Ovary (tissue), 7 donors: ENCODE measurements at regions not wholly inside any gene's neighbourhood (a gene's known extent, or its start where the extent isn't known, plus 50 kb on each side); places are given as distances from the start of the nearest gene placed in this dataset. TPM values are rescaled to one million over a fixed set of nuclear protein-coding genes. Genes with fewer than 3 reads are reported as not detected.
"Not testable (repeated sequence)": the region's sequence is repeated elsewhere in the genome, so short reads cannot be mapped to it uniquely, and the experiment has no call there.

Experiments
- DNase-seq, 5 donors: peaks; one replicate each; pipeline ENCODE4 v3.0.0-alpha.2; 2019 to 2020
- H3K27ac ChIP-seq, 2 donors: fragments of 200-600 bp; one replicate each; pipeline versions ENCODE4 v1.5.1 to v1.8.0; 2019 to 2022
- H3K27me3 ChIP-seq: fragments of 200-600 bp; one replicate; pipeline ENCODE4 v1.8.0; 2022
- H3K36me3 ChIP-seq: fragments of 200-600 bp; sonication (generic); one replicate; pipeline ENCODE4 v1.5.1; 2019
- H3K4me1 ChIP-seq: one replicate; pipeline ENCODE4 v1.8.1; 2013; ENCODE audit warnings: mild to moderate bottlenecking, moderate library complexity; ENCODE audit not compliant: insufficient read depth
- H3K4me3 ChIP-seq: fragments of 200-600 bp; sonication (generic); one replicate; pipeline ENCODE4 v1.5.1; 2017
- H3K9me3 ChIP-seq, 2 donors: fragments of 200-600 bp in 1 of 2; sonication (generic) in 1 of 2; one replicate each; pipeline versions ENCODE4 v1.5.1 to v1.8.1; 2013 to 2019; ENCODE audit warnings: mild to moderate bottlenecking in 1 of 2, moderate library complexity in 1 of 2
- EP300 ChIP-seq: sonication (generic); formaldehyde crosslinking; IDR thresholded peaks from one replicate; pipeline ENCODE4 v1.6.1; 2017; ENCODE audit warnings: antibody characterized with exemption
- POLR2A ChIP-seq: fragments of 450-650 bp; IDR thresholded peaks from one replicate; pipeline ENCODE4 v1.6.1; 2017; ENCODE audit warnings: antibody characterized with exemption, mild to moderate bottlenecking, moderate library complexity
- WGBS, 3 donors: extraction: QIAGEN DNeasy Blood & Tissue Kit in 1 of 3; methylation state at CpG; one replicate each; pipeline versions ENCODE4 v1.1.5 to v1.1.7; 2013 to 2017; 5-methylcytosine and 5-hydroxymethylcytosine counted together
- intact Hi-C, 4 donors: fragments of 100-400 bp; cut with DNase I; formaldehyde crosslinking; loops; one replicate each; pipeline versions ENCODE4 v1.11.0 to v1.15.1; 2022 to 2023
- small RNA-seq: library from RNA; depleted of rRNA; stranded (forward); fragments of <200 nt; gene quantifications from one replicate; pipeline ENCODE3, GENCODE V24; 2016
- TF ChIP-seq, protein P1 (sequence below), 3 donors: fragments of 450-650 bp in 2 of 3; fragments of 200-600 bp in 1 of 3; IDR thresholded peaks; one replicate each; pipeline versions ENCODE4 v1.5.1 to v1.8.0; 2016 to 2022; ENCODE audit warnings: antibody characterized with exemption in 3 of 3, mild to moderate bottlenecking in 1 of 3
- donor health status: DM: no; HTN: no; CAD: no; lungs with moderate emphysema.
- donor health status: DM: no; HTN: no; CAD: no.
- donor health status: Bipolar disorder and iron deficiency.
- donor health status: DM: no; HTN: no; CAD: no.
- donor health status: DM: yes; HTN: yes; CAD: no.

DNA sequence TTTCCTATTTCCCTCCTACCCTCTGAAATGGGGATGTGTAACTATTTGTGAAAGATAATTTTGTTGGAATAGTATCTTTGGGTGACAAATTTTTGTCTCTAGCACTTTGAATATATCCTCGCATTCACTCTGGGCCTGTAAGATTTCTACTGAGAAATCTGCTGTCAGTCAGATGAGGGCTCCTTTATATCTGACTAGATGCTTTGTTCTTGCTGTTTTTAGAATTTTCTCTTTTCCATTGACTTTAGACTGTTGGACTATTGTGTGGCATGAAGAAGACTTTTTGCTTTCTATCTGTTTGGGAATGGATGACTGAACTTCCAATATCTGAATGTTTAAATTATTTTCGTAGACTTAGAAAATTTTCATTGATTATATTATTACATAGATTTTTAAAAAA is 54.2 kb upstream of the GRID2 start:
- 88 to 95% (median 92%) methylated on average over 2 of the region's 2 CpGs for WGBS, 3 donors
- intact Hi-C loops: no loop called here
- no peaks in the 10 kb centered on the region for H3K36me3 ChIP-seq
- no peaks in the 10 kb centered on the region for H3K9me3 ChIP-seq
- TF ChIP-seq, protein P1, sequence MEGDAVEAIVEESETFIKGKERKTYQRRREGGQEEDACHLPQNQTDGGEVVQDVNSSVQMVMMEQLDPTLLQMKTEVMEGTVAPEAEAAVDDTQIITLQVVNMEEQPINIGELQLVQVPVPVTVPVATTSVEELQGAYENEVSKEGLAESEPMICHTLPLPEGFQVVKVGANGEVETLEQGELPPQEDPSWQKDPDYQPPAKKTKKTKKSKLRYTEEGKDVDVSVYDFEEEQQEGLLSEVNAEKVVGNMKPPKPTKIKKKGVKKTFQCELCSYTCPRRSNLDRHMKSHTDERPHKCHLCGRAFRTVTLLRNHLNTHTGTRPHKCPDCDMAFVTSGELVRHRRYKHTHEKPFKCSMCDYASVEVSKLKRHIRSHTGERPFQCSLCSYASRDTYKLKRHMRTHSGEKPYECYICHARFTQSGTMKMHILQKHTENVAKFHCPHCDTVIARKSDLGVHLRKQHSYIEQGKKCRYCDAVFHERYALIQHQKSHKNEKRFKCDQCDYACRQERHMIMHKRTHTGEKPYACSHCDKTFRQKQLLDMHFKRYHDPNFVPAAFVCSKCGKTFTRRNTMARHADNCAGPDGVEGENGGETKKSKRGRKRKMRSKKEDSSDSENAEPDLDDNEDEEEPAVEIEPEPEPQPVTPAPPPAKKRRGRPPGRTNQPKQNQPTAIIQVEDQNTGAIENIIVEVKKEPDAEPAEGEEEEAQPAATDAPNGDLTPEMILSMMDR (IDR thresholded peaks at IDR 0.05): no peak
- no peak for TF ChIP-seq POLR2A
- no peak for TF ChIP-seq EP300
- DNase-seq: no peak
- no peak overlapping the region for H3K27ac ChIP-seq
- no peaks in the 10 kb centered on the region for H3K4me1 ChIP-seq
- H3K27me3 ChIP-seq: no peaks in the 10 kb centered on the region
- no peak overlapping the region for H3K4me3 ChIP-seq

DNA sequence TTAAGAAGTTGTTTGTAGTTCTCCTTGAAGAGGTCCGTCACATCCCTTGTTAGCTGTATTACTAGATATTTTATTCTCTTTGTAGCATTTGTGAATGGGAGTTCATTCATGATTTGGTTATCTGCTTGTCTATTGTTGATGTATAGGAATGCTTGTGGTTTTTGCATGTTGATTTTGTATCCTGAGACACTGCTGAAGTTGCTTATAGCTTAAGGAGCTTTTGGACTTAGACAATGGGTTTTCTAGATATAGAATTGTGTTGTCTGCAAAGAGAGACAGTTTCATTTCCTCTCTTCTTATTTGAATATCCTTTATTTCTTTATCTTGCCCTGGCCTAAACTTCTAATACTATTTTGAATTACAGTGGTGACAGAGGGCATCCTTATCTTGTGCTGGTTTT is 52.1 kb upstream of the GRID2 start:
- no peaks in the 10 kb centered on the region for H3K9me3 ChIP-seq
- H3K4me1 ChIP-seq: no peaks in the 10 kb centered on the region
- intact Hi-C loops: no loop called here
- H3K36me3 ChIP-seq: no peaks in the 10 kb centered on the region
- H3K27ac ChIP-seq: no peak overlapping the region
- H3K4me3 ChIP-seq: no peak overlapping the region
- H3K27me3 ChIP-seq: no peaks in the 10 kb centered on the region
- 61 to 69% (median 64%) methylated on average over 1 of the region's 1 CpG for WGBS, 3 donors
- TF ChIP-seq POLR2A (no peak), EP300 (no peak)
- TF ChIP-seq, protein P1 (IDR thresholded peaks at IDR 0.05): no peak
- no peak for DNase-seq

DNA sequence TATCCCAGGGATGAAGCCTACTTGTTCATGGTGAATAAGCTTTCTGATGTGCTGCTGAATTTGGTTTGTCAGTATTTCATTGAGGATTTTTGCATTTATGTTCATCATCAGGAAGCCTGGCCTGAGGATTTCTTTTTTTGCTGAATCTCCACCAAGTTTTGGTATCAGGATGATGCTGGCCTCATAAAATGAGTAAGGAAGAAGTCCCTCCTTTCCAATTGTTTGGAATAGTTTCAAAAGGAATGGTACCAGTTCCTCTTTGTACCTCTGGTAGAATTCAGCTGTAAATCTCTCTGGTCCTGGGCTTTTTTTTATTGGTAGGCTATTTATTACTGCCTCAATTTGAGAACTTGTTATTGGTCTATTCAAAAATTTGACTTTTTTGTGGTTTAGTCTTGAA is 51.4 kb upstream of the GRID2 start:
- H3K27ac ChIP-seq, H3K36me3 ChIP-seq, H3K4me1 ChIP-seq, H3K4me3 ChIP-seq, H3K27me3 ChIP-seq, H3K9me3 ChIP-seq, intact Hi-C loops, DNase-seq: not testable (repeated sequence)

DNA sequence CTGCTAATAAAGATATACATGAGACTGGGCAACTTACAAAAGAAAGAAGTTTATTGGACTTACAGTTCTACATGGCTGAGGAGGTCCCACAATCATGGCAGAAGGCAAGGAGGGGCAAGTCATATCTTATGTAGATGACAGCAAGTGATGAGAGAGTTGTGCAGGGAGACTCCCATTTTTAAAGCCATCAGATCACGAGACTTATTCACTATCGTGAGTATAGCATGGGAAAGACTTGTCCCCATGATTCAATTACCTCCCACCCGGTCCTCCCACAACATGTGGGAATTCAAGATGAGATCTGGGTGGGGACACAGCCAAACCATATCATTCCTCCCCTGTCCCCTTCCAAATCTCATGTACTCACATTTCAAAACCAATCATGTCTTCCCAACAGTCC is 50.9 kb upstream of the GRID2 start:
- no peak for DNase-seq
- intact Hi-C loops: no loop called here
- Histone ChIP-seq H3K4me3 (no peak overlapping the region), H3K36me3 (no peaks in the 10 kb centered on the region), H3K27me3 (no peaks in the 10 kb centered on the region), H3K4me1 (no peaks in the 10 kb centered on the region), H3K27ac (no peak overlapping the region), H3K9me3 (no peaks in the 10 kb centered on the region)
- TF ChIP-seq POLR2A: no peak
- TF ChIP-seq, protein P1 (IDR thresholded peaks at IDR 0.05): no peak
- TF ChIP-seq EP300: no peak
- 88 to 89% (median 88%) methylated on average over 3 of the region's 3 CpGs for WGBS, 3 donors

DNA sequence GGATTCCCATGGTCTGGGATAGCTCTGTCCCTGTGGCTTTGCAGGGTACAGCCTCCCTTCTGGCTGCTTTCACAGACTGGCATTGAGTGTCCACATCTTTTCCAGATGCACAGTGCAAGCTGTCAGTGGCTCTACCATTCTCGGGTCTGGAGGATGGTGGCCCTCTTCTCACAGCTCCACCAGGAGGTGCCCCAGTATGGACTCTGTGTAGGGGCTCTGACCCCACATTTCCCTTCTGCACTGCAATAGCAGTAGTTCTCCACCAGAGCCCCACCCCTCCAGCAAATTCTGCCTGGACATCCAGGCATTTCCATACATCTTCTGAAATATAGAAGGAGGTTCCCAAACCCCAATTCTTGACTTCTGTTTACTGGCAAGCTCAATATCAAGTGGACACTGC is 50.2 kb upstream of the GRID2 start:
- H3K27ac ChIP-seq: no peak overlapping the region
- intact Hi-C loops: no loop called here
- H3K4me1 ChIP-seq: no peaks in the 10 kb centered on the region
- no peak for DNase-seq
- 95 to 100% (median 100%) methylated on average over 1 of the region's 1 CpG for WGBS, 3 donors
- TF ChIP-seq, protein P1 (IDR thresholded peaks at IDR 0.05): no peak
- no peak for TF ChIP-seq EP300
- TF ChIP-seq POLR2A: no peak
- no peak overlapping the region for H3K4me3 ChIP-seq
- no peaks in the 10 kb centered on the region for H3K9me3 ChIP-seq
- no peaks in the 10 kb centered on the region for H3K27me3 ChIP-seq
- H3K36me3 ChIP-seq: no peaks in the 10 kb centered on the region

Small RNA genes in the stretch of these regions (small RNA-seq; reads per million reads assigned to genes)
- gene KRT19P6: not detected
